Daoy (cell line): ENCODE measurements at regions not wholly inside any gene's neighbourhood (a gene's known extent, or its start where the extent isn't known, plus 50 kb on each side); places are given as distances from the start of the nearest gene placed in this dataset.
"Not testable (repeated sequence)": the region's sequence is repeated elsewhere in the genome, so short reads cannot be mapped to it uniquely, and the experiment has no call there.

ENCODE experiments used
- DNase-seq: peaks from one replicate; pipeline ENCODE4 v3.0.0-alpha.2; 2015; ENCODE audit warnings: low read depth

- not testable (repeated sequence) for DNase-seq
These were observed 193.4 kb downstream of the XPNPEP1 start for GRCh38 chr10:109729895-109730294.

- DNase-seq, result no peak
These were observed 195.9 kb downstream of the XPNPEP1 start for GRCh38 chr10:109727436-109727835.

- no peak for DNase-seq
These were observed 196.8 kb downstream of the XPNPEP1 start for GRCh38 chr10:109726473-109726872.

GRCh38 chr10:109723305-109723704, 200.0 kb downstream of the XPNPEP1 start:
- DNase-seq, result no peak

GRCh38 chr10:109721453-109722064, 201.8 kb downstream of the XPNPEP1 start:
- DNase-seq, result no peak

GRCh38 chr10:109706026-109706560, 217.2 kb downstream of the XPNPEP1 start:
- DNase-seq, result no peak

- no peak for DNase-seq
These were observed 221.6 kb downstream of the XPNPEP1 start for GRCh38 chr10:109701633-109702215.

GRCh38 chr10:109698882-109699664, 224.2 kb downstream of the XPNPEP1 start:
- no peak for DNase-seq

- DNase-seq, result no peak
These were observed 225.2 kb downstream of the XPNPEP1 start for GRCh38 chr10:109698086-109698485.

GRCh38 chr10:109696981-109697775, 226.1 kb downstream of the XPNPEP1 start:
- no peak for DNase-seq

GRCh38 chr10:109696462-109696861, 226.8 kb downstream of the XPNPEP1 start:
- DNase-seq, result no peak

- no peak for DNase-seq
These were observed 227.3 kb downstream of the XPNPEP1 start for GRCh38 chr10:109695988-109696387.

- no peak for DNase-seq
These were observed 233.5 kb downstream of the XPNPEP1 start for GRCh38 chr10:109689785-109690184.

GRCh38 chr10:109679478-109679877, 243.8 kb downstream of the XPNPEP1 start:
- no peak for DNase-seq

GRCh38 chr10:109678857-109679256, 244.5 kb downstream of the XPNPEP1 start:
- DNase-seq, result no peak

GRCh38 chr10:109676703-109677102, 246.6 kb downstream of the XPNPEP1 start:
- no peak for DNase-seq

- no peak for DNase-seq
These were observed 254.6 kb downstream of the XPNPEP1 start for GRCh38 chr10:109668703-109669102.

- DNase-seq, result no peak
These were observed 255.1 kb downstream of the XPNPEP1 start for GRCh38 chr10:109668154-109668665.

GRCh38 chr10:109665321-109665720, 258.0 kb downstream of the XPNPEP1 start:
- DNase-seq, result no peak

GRCh38 chr10:109664554-109664953, 258.8 kb downstream of the XPNPEP1 start:
- DNase-seq, result no peak

GRCh38 chr10:109663122-109663521, 260.2 kb downstream of the XPNPEP1 start:
- no peak for DNase-seq

- DNase-seq, result not testable (repeated sequence)
These were observed 270.7 kb downstream of the XPNPEP1 start for GRCh38 chr10:109652612-109653011.
